H1 (cell line): ENCODE measurements at regions not wholly inside any gene's neighbourhood (a gene's known extent, or its start where the extent isn't known, plus 50 kb on each side); places are given as distances from the start of the nearest gene placed in this dataset.

ENCODE experiments used
- CTCF ChIA-PET: fragments of 300-600 bp; sonication (Branson Sonifier 250); formaldehyde crosslinking; loops from one replicate; lab custom pipeline; 2021; ENCODE audit not compliant: partially characterized antibody; lab: Charles Lee
- POLR2A ChIA-PET: fragments of 300-600 bp; sonication (Branson Sonifier 250); formaldehyde crosslinking; loops from one replicate; lab custom pipeline; 2021; ENCODE audit warnings: inconsistent platforms; ENCODE audit not compliant: partially characterized antibody; lab: Charles Lee
- DNase-seq, 2 experiments: peaks; one replicate each; pipeline versions ENCODE4 v3.0.0 to v3.0.0-alpha.2; 2010 to 2022; ENCODE audit warnings: low spot score in 2 of 2, low read depth in 1 of 2, mixed read lengths in 1 of 2
- FAIRE-seq: peaks from 2 replicates; lab custom pipeline; 2011; peaks lifted over from hg19 to GRCh38; lab: Jason Lieb, UNC
- H2AFZ ChIP-seq: 2 replicates; pipeline ENCODE4 v1.8.1; 2012; ENCODE audit warnings: low read length, inconsistent platforms
- H2AK5ac ChIP-seq: 2 replicates; pipeline ENCODE4 v1.6.1; 2013; ENCODE audit warnings: low read depth, low read length
- H2BK120ac ChIP-seq: replicated peaks from 2 replicates; pipeline ENCODE3; 2013; ENCODE audit warnings: low read depth, low read length, inconsistent platforms
- H2BK12ac ChIP-seq: 2 replicates; pipeline ENCODE4 v1.6.1; 2013; ENCODE audit warnings: low read depth, low read length
- H2BK15ac ChIP-seq: 2 replicates; pipeline ENCODE4 v1.6.1; 2013; ENCODE audit warnings: low read length
- H2BK20ac ChIP-seq: 2 replicates; pipeline ENCODE4 v1.6.1; 2013; ENCODE audit warnings: low read length
- H2BK5ac ChIP-seq: 2 replicates; pipeline ENCODE4 v1.6.1; 2013; ENCODE audit warnings: low read depth, low read length
- H3K14ac ChIP-seq: 2 replicates; pipeline ENCODE4 v1.6.1; 2013; ENCODE audit warnings: inconsistent platforms; ENCODE audit not compliant: insufficient read length
- H3K18ac ChIP-seq: 2 replicates; pipeline ENCODE4 v1.6.1; 2013; ENCODE audit warnings: low read length; ENCODE audit errors: extremely low read depth
- H3K23ac ChIP-seq: 2 replicates; pipeline ENCODE4 v1.6.1; 2013; ENCODE audit warnings: inconsistent platforms; ENCODE audit not compliant: insufficient read length
- H3K23me2 ChIP-seq: 2 replicates; pipeline ENCODE4 v1.6.1; 2013; ENCODE audit warnings: low read depth, low read length
- H3K27ac ChIP-seq: 2 replicates; pipeline ENCODE4 v1.6.1; 2011; ENCODE audit warnings: low read depth, low read length, inconsistent platforms
- H3K27me3 ChIP-seq, 4 experiments: replicated peaks in 1 of 4; 1 replicate in 1 of 4; 2 replicates in 3 of 4; pipeline versions ENCODE4 v1.6.1 to v1.8.1; 2011 to 2013; ENCODE audit warnings: low read length in 3 of 4, mild to moderate bottlenecking in 3 of 4, inconsistent platforms in 2 of 4, mixed read lengths in 2 of 4, moderate library complexity in 1 of 4; ENCODE audit not compliant: control insufficient read depth in 3 of 4, insufficient read depth in 3 of 4; ENCODE audit errors: extremely low read depth in 1 of 4
- H3K36me3 ChIP-seq, 4 experiments: 2 replicates each; pipeline versions ENCODE4 v1.6.1 to v1.8.1; 2011 to 2013; ENCODE audit warnings: mild to moderate bottlenecking in 4 of 4, low read length in 3 of 4, moderate library complexity in 2 of 4, control low read depth in 1 of 4, inconsistent platforms in 1 of 4; ENCODE audit not compliant: insufficient read depth in 4 of 4, control insufficient read depth in 2 of 4
- H3K4ac ChIP-seq: replicated peaks from 2 replicates; pipeline ENCODE3; 2013; ENCODE audit warnings: low read length, low read depth, mixed read lengths, inconsistent platforms; ENCODE audit not compliant: insufficient read length
- H3K4me1 ChIP-seq, 4 experiments: replicated peaks in 1 of 4; 1 replicate in 1 of 4; 2 replicates in 3 of 4; pipeline versions ENCODE4 v1.6.1 to v1.8.1; 2011 to 2013; ENCODE audit warnings: low read length in 3 of 4, inconsistent platforms in 2 of 4, mixed read lengths in 1 of 4; ENCODE audit not compliant: insufficient read depth in 4 of 4, control insufficient read depth in 3 of 4
- H3K4me2 ChIP-seq, 2 experiments: 2 replicates each; pipeline versions ENCODE4 v1.6.1 to v1.8.1; 2011 to 2013; ENCODE audit warnings: low read depth in 2 of 2, low read length in 2 of 2, control low read depth in 1 of 2, inconsistent platforms in 1 of 2, mild to moderate bottlenecking in 1 of 2; ENCODE audit not compliant: insufficient read depth in 1 of 2
- H3K4me3 ChIP-seq, 4 experiments: fragments of 200-600, 300-600 bp in 1 of 4; sonication (generic), shearing (Covaris generic), sonication (Bioruptor Twin) in 1 of 4; 2 replicates each; pipeline versions ENCODE4 v1.5.1 to v1.8.1; 2011 to 2016; ENCODE audit warnings: low read length in 4 of 4, low read depth in 3 of 4, control low read depth in 2 of 4, inconsistent platforms in 2 of 4, mild to moderate bottlenecking in 2 of 4, mixed read lengths in 1 of 4, moderate library complexity in 1 of 4; ENCODE audit not compliant: insufficient read depth in 2 of 4; ENCODE audit errors: extremely low read depth in 1 of 4
- H3K56ac ChIP-seq: replicated peaks from 2 replicates; pipeline ENCODE3; 2013; ENCODE audit warnings: low read depth, mild to moderate bottlenecking, mixed read lengths, low read length, inconsistent platforms; ENCODE audit not compliant: insufficient read length
- H3K79me1 ChIP-seq: 2 replicates; pipeline ENCODE4 v1.6.1; 2013; ENCODE audit warnings: low read depth, low read length, control low read depth
- H3K79me2 ChIP-seq, 2 experiments: 2 replicates each; pipeline versions ENCODE4 v1.6.1 to v1.8.1; 2012 to 2013; ENCODE audit warnings: low read length in 2 of 2, mild to moderate bottlenecking in 2 of 2, inconsistent platforms in 1 of 2; ENCODE audit not compliant: insufficient read depth in 2 of 2, control insufficient read depth in 1 of 2
- H3K9ac ChIP-seq, 4 experiments: replicated peaks in 1 of 4; 1 replicate in 1 of 4; 2 replicates in 3 of 4; pipeline versions ENCODE4 v1.6.1 to v1.8.1; 2011 to 2013; ENCODE audit warnings: low read depth in 3 of 4, low read length in 3 of 4, control low read depth in 2 of 4, mild to moderate bottlenecking in 2 of 4, moderate library complexity in 2 of 4, inconsistent platforms in 1 of 4; ENCODE audit errors: extremely low read depth in 1 of 4
- H3K9me3 ChIP-seq, 2 experiments: 2 replicates each; pipeline versions ENCODE4 v1.6.1 to v1.8.1; 2012 to 2013; ENCODE audit warnings: mild to moderate bottlenecking in 2 of 2, moderate library complexity in 2 of 2, control low read depth in 1 of 2, inconsistent platforms in 1 of 2, low read depth in 1 of 2, low read length in 1 of 2, mixed read lengths in 1 of 2; ENCODE audit not compliant: insufficient read depth in 2 of 2
- H4K20me1 ChIP-seq, 2 experiments: replicated peaks in 1 of 2; 2 replicates each; pipeline versions ENCODE3 to v1.8.1; 2011 to 2013; ENCODE audit warnings: inconsistent platforms in 2 of 2, low read length in 2 of 2, mild to moderate bottlenecking in 1 of 2; ENCODE audit not compliant: insufficient read depth in 2 of 2, control insufficient read depth in 1 of 2
- H4K5ac ChIP-seq: 2 replicates; pipeline ENCODE4 v1.6.1; 2013; ENCODE audit warnings: low read length, low read depth, mixed read lengths, inconsistent platforms; ENCODE audit not compliant: insufficient read length
- H4K8ac ChIP-seq: 2 replicates; pipeline ENCODE4 v1.8.0; 2013; ENCODE audit warnings: mild to moderate bottlenecking, moderate library complexity, low read length, inconsistent platforms; ENCODE audit not compliant: insufficient read depth; ENCODE audit errors: extremely low read depth
- H4K91ac ChIP-seq: replicated peaks from 2 replicates; pipeline ENCODE3; 2013; ENCODE audit warnings: low read length, mixed read lengths, inconsistent platforms; ENCODE audit not compliant: insufficient read length
- ASH2L ChIP-seq: fragments of 200-600, 300-600 bp; sonication (generic); IDR thresholded peaks from one replicate; pipeline ENCODE4 v1.7.1; 2017; ENCODE audit warnings: low read length
- ATF3 ChIP-seq: IDR thresholded peaks from 2 replicates; pipeline ENCODE4 v1.6.1; 2011; ENCODE audit warnings: low read depth, mild to moderate bottlenecking, low read length; ENCODE audit not compliant: insufficient read depth
- CEBPB ChIP-seq: IDR thresholded peaks from 2 replicates; pipeline ENCODE4 v1.6.1; 2012; ENCODE audit warnings: low read depth, low read length
- HDAC2 ChIP-seq, 2 experiments: fragments of 300-600 bp in 1 of 2; sonication (generic) in 1 of 2; IDR thresholded peaks; 2 replicates each; pipeline ENCODE4 v1.6.1; 2011 to 2012; ENCODE audit warnings: low read depth in 2 of 2, low read length in 2 of 2, mild to moderate bottlenecking in 2 of 2, moderate library complexity in 2 of 2, borderline replicate concordance in 1 of 2, inconsistent platforms in 1 of 2
- JUND ChIP-seq: IDR thresholded peaks from 2 replicates; pipeline ENCODE4 v1.6.1; 2011; ENCODE audit warnings: mild to moderate bottlenecking, improper control_type of control experiment, low read length
- KDM4A ChIP-seq: IDR thresholded peaks from one replicate; pipeline ENCODE4 v1.7.1; 2012; ENCODE audit warnings: low read depth, mild to moderate bottlenecking, moderate library complexity, low read length, inconsistent platforms; ENCODE audit not compliant: severe bottlenecking
- RAD21 ChIP-seq, 2 experiments: IDR thresholded peaks in 1 of 2; conservative IDR thresholded peaks in 1 of 2; 2 replicates each; pipeline ENCODE4 v1.6.1; 2011; ENCODE audit warnings: low read depth in 2 of 2, low read length in 2 of 2, improper control_type of control experiment in 1 of 2, inconsistent platforms in 1 of 2, mild to moderate bottlenecking in 1 of 2, moderate library complexity in 1 of 2
- RBBP5 ChIP-seq: IDR thresholded peaks from 2 replicates; pipeline ENCODE4 v1.7.1; 2012; ENCODE audit warnings: low read depth, mild to moderate bottlenecking, inconsistent platforms, low read length, moderate library complexity, borderline replicate concordance
- RXRA ChIP-seq: IDR thresholded peaks from 2 replicates; pipeline ENCODE4 v1.6.1; 2011; ENCODE audit warnings: low read depth, mild to moderate bottlenecking, low read length, moderate library complexity; ENCODE audit not compliant: insufficient read depth
- TAF7 ChIP-seq: optimal IDR thresholded peaks from 2 replicates; pipeline ENCODE3; 2011; ENCODE audit warnings: low read depth, mild to moderate bottlenecking, inconsistent platforms, low read length, moderate library complexity, borderline replicate concordance
- WGBS, 2 experiments: shearing (Covaris generic) in 1 of 2; methylation state at CpG; one replicate each; pipeline versions ENCODE4 v1.1.6 to v1.1.7; 2013 to 2015; ENCODE audit warnings: low lambda C conversion rate in 2 of 2, mixed read lengths in 2 of 2, inconsistent platforms in 1 of 2, low coverage in 1 of 2, missing lambda C conversion rate in 1 of 2; ENCODE audit not compliant: insufficient replicate concordance in 2 of 2, insufficient coverage in 1 of 2, insufficient read length in 1 of 2; ENCODE audit errors: extremely low coverage in 1 of 2, missing lambda C conversion rate in 1 of 2; 5-methylcytosine and 5-hydroxymethylcytosine counted together
- TF ChIP-seq, protein P1 (sequence below): IDR thresholded peaks from 2 replicates; pipeline ENCODE4 v1.6.1; 2012; ENCODE audit warnings: low read length, inconsistent platforms

- Histone ChIP-seq H3K4me1 (no peaks in the 10 kb centered on the region), H3K79me2 (no peaks in the 10 kb centered on the region), H2AK5ac (no peak overlapping the region), H3K27ac (no peak overlapping the region), H2BK15ac (no peak overlapping the region), H2AFZ (no peak overlapping the region), H2BK12ac (no peak overlapping the region), H3K9ac (no peak overlapping the region), H4K20me1 (peaks cover 0 to 2% of the 10 kb centered on the region in 2 experiments), H2BK20ac (no peak overlapping the region), H4K5ac (no peak overlapping the region), H2BK5ac (no peak overlapping the region), H3K27me3 (peaks cover 3 to 11% (median 4%) of the 10 kb centered on the region in 4 experiments; a peak in 6 of 7 replicates), H3K23me2 (no peaks in the 10 kb centered on the region), H3K9me3 (no peaks in the 10 kb centered on the region), H3K4ac (no peak overlapping the region), H3K23ac (no peak overlapping the region), H3K56ac (no peak overlapping the region), H3K18ac (no peak overlapping the region), H4K91ac (no peak overlapping the region), H3K14ac (no peak overlapping the region), H3K4me2 (no peak overlapping the region; a peak in 1 of 4 replicates), H4K8ac (no peak overlapping the region), H3K79me1 (no peaks in the 10 kb centered on the region), H3K4me3 (no peak overlapping the region), H3K36me3 (no peaks in the 10 kb centered on the region), H2BK120ac (no peak overlapping the region)
- 80% methylated on average over 3 of the region's 3 CpGs; no CpG with 5 or more reads in 1 of the 2 experiments for WGBS, 2 experiments
- POLR2A ChIA-PET: no interaction called here
- no peak for FAIRE-seq
- CTCF ChIA-PET: no interaction called here
- no peak for DNase-seq
- TF ChIP-seq KDM4A: no peak
- no peak for TF ChIP-seq RXRA
- TF ChIP-seq, protein P1, sequence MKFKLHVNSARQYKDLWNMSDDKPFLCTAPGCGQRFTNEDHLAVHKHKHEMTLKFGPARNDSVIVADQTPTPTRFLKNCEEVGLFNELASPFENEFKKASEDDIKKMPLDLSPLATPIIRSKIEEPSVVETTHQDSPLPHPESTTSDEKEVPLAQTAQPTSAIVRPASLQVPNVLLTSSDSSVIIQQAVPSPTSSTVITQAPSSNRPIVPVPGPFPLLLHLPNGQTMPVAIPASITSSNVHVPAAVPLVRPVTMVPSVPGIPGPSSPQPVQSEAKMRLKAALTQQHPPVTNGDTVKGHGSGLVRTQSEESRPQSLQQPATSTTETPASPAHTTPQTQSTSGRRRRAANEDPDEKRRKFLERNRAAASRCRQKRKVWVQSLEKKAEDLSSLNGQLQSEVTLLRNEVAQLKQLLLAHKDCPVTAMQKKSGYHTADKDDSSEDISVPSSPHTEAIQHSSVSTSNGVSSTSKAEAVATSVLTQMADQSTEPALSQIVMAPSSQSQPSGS: no peak
- no peak for TF ChIP-seq ATF3
- TF ChIP-seq ASH2L: no peak
- TF ChIP-seq HDAC2 (IDR thresholded peaks at IDR 0.05; ENCODE audit: borderline replicate concordance in 1 of 2, low read depth in 2 of 2, low read length in 2 of 2): no peak
- TF ChIP-seq CEBPB: no peak
- no peak for TF ChIP-seq TAF7
- TF ChIP-seq RBBP5: no peak
- no peak for TF ChIP-seq RAD21 (IDR thresholded peaks at IDR 0.05 in 1 of 2, conservative IDR thresholded peaks at IDR 0.05 in 1 of 2; ENCODE audit: low read depth in 2 of 2, low read length in 2 of 2)
- no peak for TF ChIP-seq JUND
These were observed 396.4 kb upstream of the TNP1 start for GRCh38 chr2:217256251-217256650.
